ENCODE measurements at regions not wholly inside any gene's neighbourhood (a gene's known extent, or its start where the extent isn't known, plus 50 kb on each side); places are given as distances from the start of the nearest gene placed in this dataset.

DNA sequence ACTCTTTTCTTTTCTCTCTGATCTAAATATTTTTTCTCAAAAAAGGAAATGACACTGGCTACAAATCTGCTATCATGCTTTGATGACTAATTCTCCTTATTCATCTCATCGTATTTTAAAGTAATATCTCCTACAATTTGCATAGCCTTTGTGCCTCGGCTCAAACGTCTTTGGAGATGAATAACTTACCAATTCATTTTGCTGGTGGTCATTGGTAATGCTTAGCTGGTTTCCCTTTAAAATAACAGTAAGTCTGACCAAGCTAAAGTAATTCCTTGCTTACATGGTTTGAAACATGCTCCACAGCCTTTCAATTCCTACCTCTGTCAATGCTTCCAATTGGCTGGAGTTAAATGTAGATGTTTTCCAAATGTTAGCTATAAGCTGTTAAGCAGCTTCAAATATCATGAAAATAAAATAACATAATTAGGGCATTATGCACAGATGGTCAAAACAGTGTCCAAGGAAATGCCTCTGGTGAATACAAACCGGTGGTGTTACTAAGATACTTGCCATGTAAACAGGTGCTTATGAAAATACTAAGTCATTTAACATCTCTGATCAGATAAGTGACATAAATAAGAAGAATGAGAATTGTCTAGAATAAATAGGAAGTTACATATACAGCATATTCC, 435.0 kb downstream of the POM121L12 start:
- Histone ChIP-seq H3K27me3 (ENCODE audit: insufficient read depth, low read depth, low read length) (no peaks in the 10 kb centered on the region), H3K9ac (ENCODE audit: low read length) (no peak overlapping the region), H3K4me3 (ENCODE audit: low read length) (no peak overlapping the region), H3K36me3 (ENCODE audit: insufficient read depth, low read length) (no peaks in the 10 kb centered on the region), H3K79me2 (replicated peaks; ENCODE audit: insufficient read depth, low read length) (no peaks in the 10 kb centered on the region), H3F3A (ENCODE audit: insufficient read depth, low read length, poor library complexity, severe bottlenecking) (no peaks in the 10 kb centered on the region), H2AFZ (ENCODE audit: low read depth, low read length) (no peak overlapping the region), H3K9me2 (ENCODE audit: insufficient read depth, low read length) (no peaks in the 10 kb centered on the region), H3K4me2 (ENCODE audit: low read length) (no peak overlapping the region), H3K27ac (ENCODE audit: low read length) (no peak overlapping the region), H4K20me1 (ENCODE audit: insufficient read depth) (no peaks in the 10 kb centered on the region), H3K9me3 (ENCODE audit: low read length) (no peaks in the 10 kb centered on the region)
- TF ChIP-seq EP300 (conservative IDR thresholded peaks at IDR 0.05; ENCODE audit: poor library complexity, severe bottlenecking): no peak
- TF ChIP-seq, protein P1, sequence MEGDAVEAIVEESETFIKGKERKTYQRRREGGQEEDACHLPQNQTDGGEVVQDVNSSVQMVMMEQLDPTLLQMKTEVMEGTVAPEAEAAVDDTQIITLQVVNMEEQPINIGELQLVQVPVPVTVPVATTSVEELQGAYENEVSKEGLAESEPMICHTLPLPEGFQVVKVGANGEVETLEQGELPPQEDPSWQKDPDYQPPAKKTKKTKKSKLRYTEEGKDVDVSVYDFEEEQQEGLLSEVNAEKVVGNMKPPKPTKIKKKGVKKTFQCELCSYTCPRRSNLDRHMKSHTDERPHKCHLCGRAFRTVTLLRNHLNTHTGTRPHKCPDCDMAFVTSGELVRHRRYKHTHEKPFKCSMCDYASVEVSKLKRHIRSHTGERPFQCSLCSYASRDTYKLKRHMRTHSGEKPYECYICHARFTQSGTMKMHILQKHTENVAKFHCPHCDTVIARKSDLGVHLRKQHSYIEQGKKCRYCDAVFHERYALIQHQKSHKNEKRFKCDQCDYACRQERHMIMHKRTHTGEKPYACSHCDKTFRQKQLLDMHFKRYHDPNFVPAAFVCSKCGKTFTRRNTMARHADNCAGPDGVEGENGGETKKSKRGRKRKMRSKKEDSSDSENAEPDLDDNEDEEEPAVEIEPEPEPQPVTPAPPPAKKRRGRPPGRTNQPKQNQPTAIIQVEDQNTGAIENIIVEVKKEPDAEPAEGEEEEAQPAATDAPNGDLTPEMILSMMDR (IDR thresholded peaks at IDR 0.05; ENCODE audit: poor library complexity, severe bottlenecking): no peak
- no peak for TF ChIP-seq RAD21 (conservative IDR thresholded peaks at IDR 0.05)
- TF ChIP-seq TAF1 (IDR thresholded peaks at IDR 0.05; ENCODE audit: low read depth): no peak
- TF ChIP-seq SMC3 (conservative IDR thresholded peaks at IDR 0.05; ENCODE audit: poor library complexity): no peak
- no peak for TF ChIP-seq POLR2AphosphoS5 (IDR thresholded peaks at IDR 0.05)
- TF ChIP-seq, protein P2, sequence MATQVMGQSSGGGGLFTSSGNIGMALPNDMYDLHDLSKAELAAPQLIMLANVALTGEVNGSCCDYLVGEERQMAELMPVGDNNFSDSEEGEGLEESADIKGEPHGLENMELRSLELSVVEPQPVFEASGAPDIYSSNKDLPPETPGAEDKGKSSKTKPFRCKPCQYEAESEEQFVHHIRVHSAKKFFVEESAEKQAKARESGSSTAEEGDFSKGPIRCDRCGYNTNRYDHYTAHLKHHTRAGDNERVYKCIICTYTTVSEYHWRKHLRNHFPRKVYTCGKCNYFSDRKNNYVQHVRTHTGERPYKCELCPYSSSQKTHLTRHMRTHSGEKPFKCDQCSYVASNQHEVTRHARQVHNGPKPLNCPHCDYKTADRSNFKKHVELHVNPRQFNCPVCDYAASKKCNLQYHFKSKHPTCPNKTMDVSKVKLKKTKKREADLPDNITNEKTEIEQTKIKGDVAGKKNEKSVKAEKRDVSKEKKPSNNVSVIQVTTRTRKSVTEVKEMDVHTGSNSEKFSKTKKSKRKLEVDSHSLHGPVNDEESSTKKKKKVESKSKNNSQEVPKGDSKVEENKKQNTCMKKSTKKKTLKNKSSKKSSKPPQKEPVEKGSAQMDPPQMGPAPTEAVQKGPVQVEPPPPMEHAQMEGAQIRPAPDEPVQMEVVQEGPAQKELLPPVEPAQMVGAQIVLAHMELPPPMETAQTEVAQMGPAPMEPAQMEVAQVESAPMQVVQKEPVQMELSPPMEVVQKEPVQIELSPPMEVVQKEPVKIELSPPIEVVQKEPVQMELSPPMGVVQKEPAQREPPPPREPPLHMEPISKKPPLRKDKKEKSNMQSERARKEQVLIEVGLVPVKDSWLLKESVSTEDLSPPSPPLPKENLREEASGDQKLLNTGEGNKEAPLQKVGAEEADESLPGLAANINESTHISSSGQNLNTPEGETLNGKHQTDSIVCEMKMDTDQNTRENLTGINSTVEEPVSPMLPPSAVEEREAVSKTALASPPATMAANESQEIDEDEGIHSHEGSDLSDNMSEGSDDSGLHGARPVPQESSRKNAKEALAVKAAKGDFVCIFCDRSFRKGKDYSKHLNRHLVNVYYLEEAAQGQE (IDR thresholded peaks at IDR 0.05; ENCODE audit: borderline replicate concordance): no peak
- TF ChIP-seq EZH2 (IDR thresholded peaks at IDR 0.05; ENCODE audit: borderline replicate concordance, insufficient read depth, low read length, poor library complexity, severe bottlenecking): no peak
- no peak for TF ChIP-seq MXI1 (conservative IDR thresholded peaks at IDR 0.05; ENCODE audit: poor library complexity, severe bottlenecking)

DNA sequence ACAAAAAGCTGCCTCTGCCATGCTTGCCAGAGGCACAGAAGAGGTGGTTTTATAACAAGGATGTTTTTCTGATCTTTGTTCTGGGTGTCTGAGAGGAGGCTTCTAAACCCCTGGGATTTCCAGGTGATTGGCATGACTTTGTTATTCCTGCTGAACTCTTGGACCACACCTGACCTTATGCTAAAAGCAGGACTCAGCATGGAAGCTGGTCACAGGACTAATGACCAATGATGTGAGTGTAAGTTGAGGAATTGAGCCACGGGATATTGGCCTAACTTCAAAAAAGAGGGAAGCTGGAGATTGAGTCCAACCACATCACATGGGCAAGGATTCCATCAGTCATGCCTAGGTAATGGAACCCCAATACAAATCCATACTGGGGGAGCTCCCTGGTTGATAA, 437.9 kb downstream of the POM121L12 start:
- Histone ChIP-seq H2AFZ (ENCODE audit: low read depth, low read length) (no peak overlapping the region), H4K20me1 (ENCODE audit: insufficient read depth) (no peaks in the 10 kb centered on the region), H3K9me2 (ENCODE audit: insufficient read depth, low read length) (no peaks in the 10 kb centered on the region), H3K27ac (ENCODE audit: low read length) (no peak overlapping the region), H3K36me3 (ENCODE audit: insufficient read depth, low read length) (no peaks in the 10 kb centered on the region), H3K4me2 (ENCODE audit: low read length) (no peak overlapping the region), H3F3A (ENCODE audit: insufficient read depth, low read length, poor library complexity, severe bottlenecking) (no peaks in the 10 kb centered on the region), H3K79me2 (replicated peaks; ENCODE audit: insufficient read depth, low read length) (no peaks in the 10 kb centered on the region), H3K9me3 (ENCODE audit: low read length) (no peaks in the 10 kb centered on the region), H3K9ac (ENCODE audit: low read length) (no peak overlapping the region), H3K4me3 (ENCODE audit: low read length) (no peak overlapping the region), H3K27me3 (ENCODE audit: insufficient read depth, low read depth, low read length) (no peaks in the 10 kb centered on the region)
- TF ChIP-seq, protein P1 (IDR thresholded peaks at IDR 0.05; ENCODE audit: poor library complexity, severe bottlenecking): no peak
- no peak for TF ChIP-seq EZH2 (IDR thresholded peaks at IDR 0.05; ENCODE audit: borderline replicate concordance, insufficient read depth, low read length, poor library complexity, severe bottlenecking)
- TF ChIP-seq TAF1 (IDR thresholded peaks at IDR 0.05; ENCODE audit: low read depth): no peak
- no peak for TF ChIP-seq SMC3 (conservative IDR thresholded peaks at IDR 0.05; ENCODE audit: poor library complexity)
- TF ChIP-seq POLR2AphosphoS5 (IDR thresholded peaks at IDR 0.05): no peak

All from neural cell (in vitro differentiated cells).